ENCODE measurements at regions not wholly inside any gene's neighbourhood (a gene's known extent, or its start where the extent isn't known, plus 50 kb on each side); places are given as distances from the start of the nearest gene placed in this dataset.

DNA sequence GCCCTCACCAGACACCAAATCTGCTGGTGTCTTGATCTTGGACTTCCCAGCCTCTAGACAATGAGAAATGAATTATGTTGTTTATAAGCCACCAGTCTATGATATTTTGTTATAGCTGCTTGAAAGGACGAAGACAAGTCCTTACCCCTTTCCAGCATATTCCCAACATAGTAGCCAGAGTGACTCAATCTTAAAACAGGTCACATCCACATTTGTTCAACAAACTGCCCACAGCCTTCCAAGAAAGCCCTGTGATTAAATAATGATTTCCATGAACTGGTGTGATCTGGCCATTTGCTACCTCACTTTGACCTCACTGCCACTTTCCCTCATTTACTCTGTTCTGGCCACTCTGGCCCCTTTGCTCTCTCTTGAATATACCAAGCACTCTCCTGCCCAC lies 193.7 kb upstream of the CFAP20DC start:
- TF ChIP-seq POLR2A (IDR thresholded peaks at IDR 0.05; ENCODE audit: low read depth) = no peak
- TF ChIP-seq, protein P1, sequence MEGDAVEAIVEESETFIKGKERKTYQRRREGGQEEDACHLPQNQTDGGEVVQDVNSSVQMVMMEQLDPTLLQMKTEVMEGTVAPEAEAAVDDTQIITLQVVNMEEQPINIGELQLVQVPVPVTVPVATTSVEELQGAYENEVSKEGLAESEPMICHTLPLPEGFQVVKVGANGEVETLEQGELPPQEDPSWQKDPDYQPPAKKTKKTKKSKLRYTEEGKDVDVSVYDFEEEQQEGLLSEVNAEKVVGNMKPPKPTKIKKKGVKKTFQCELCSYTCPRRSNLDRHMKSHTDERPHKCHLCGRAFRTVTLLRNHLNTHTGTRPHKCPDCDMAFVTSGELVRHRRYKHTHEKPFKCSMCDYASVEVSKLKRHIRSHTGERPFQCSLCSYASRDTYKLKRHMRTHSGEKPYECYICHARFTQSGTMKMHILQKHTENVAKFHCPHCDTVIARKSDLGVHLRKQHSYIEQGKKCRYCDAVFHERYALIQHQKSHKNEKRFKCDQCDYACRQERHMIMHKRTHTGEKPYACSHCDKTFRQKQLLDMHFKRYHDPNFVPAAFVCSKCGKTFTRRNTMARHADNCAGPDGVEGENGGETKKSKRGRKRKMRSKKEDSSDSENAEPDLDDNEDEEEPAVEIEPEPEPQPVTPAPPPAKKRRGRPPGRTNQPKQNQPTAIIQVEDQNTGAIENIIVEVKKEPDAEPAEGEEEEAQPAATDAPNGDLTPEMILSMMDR (IDR thresholded peaks at IDR 0.05) = no peak
